Stomach (tissue), 4 donors: ENCODE measurements at regions not wholly inside any gene's neighbourhood (a gene's known extent, or its start where the extent isn't known, plus 50 kb on each side); places are given as distances from the start of the nearest gene placed in this dataset.

Experiments
- POLR2A ChIP-seq, 4 donors: fragments of 450-650 bp; IDR thresholded peaks; one replicate each; pipeline ENCODE4 v1.6.1; 2016; ENCODE audit warnings: antibody characterized with exemption in 4 of 4, control low read depth in 2 of 4, mild to moderate bottlenecking in 1 of 4, moderate library complexity in 1 of 4
- TF ChIP-seq, protein P1 (sequence below), 7 experiments: fragments of 450-650 bp in 4 of 7; fragments of 200-600 bp in 3 of 7; sonication (generic) in 3 of 7; IDR thresholded peaks; one replicate each; pipeline ENCODE4 v1.5.1; 2016 to 2019; ENCODE audit warnings: antibody characterized with exemption in 7 of 7, control low read depth in 2 of 7, mild to moderate bottlenecking in 1 of 7

DNA sequence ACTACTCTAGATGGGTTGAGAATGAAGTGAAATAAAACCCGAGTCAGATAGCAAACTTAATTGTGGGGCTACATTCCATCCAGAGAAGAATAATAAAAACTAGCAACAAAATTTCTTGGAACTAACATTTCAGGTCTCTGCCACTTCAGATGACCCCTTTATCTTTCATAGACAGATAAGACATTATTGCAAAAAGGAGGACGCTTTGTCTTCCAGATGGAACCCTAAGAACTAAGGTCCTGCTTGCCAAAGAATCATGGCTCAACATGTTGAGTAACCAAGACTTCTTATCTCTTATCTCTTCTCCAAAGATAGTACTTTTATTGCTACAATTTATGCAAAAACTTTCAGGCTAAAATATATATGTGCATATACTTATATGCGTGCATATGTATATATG is 221.1 kb upstream of the PREP start:
- no peak for TF ChIP-seq POLR2A (IDR thresholded peaks at IDR 0.05)
- TF ChIP-seq, protein P1, sequence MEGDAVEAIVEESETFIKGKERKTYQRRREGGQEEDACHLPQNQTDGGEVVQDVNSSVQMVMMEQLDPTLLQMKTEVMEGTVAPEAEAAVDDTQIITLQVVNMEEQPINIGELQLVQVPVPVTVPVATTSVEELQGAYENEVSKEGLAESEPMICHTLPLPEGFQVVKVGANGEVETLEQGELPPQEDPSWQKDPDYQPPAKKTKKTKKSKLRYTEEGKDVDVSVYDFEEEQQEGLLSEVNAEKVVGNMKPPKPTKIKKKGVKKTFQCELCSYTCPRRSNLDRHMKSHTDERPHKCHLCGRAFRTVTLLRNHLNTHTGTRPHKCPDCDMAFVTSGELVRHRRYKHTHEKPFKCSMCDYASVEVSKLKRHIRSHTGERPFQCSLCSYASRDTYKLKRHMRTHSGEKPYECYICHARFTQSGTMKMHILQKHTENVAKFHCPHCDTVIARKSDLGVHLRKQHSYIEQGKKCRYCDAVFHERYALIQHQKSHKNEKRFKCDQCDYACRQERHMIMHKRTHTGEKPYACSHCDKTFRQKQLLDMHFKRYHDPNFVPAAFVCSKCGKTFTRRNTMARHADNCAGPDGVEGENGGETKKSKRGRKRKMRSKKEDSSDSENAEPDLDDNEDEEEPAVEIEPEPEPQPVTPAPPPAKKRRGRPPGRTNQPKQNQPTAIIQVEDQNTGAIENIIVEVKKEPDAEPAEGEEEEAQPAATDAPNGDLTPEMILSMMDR (IDR thresholded peaks at IDR 0.05) = no peak
